Sciatic nerve (tissue), 2 donors: ENCODE measurements at regions not wholly inside any gene's neighbourhood (a gene's known extent, or its start where the extent isn't known, plus 50 kb on each side); places are given as distances from the start of the nearest gene placed in this dataset. TPM values are rescaled to one million over a fixed set of nuclear protein-coding genes. Genes with fewer than 3 reads are reported as not detected.
"Not testable (repeated sequence)": the region's sequence is repeated elsewhere in the genome, so short reads cannot be mapped to it uniquely, and the experiment has no call there.

Experiments
- ATAC-seq: fragments of 200-7000 bp; cut with Tn5 transposase; one replicate; pipeline ENCODE4 v1.9.1; 2020; ENCODE audit warnings: mild to moderate bottlenecking, moderate library complexity
- DNase-seq: peaks from one replicate; pipeline ENCODE4 v3.0.0-alpha.2; 2020; ENCODE audit warnings: low spot score
- intact Hi-C: fragments of 100-400 bp; cut with DNase I; formaldehyde crosslinking; loops from one replicate; pipeline ENCODE4 v1.14.2; 2022
- microRNA-seq: library from miRNA; unstranded; fragments of <30 nt; microRNA quantifications from one replicate; pipeline ENCODE4 v1.2.0, GENCODE V29; 2020
- donor health status: DM: no; HTN: no; CAD: no.
- donor health status: DM: no; HTN: no; CAD: no.

- intact Hi-C loops, ATAC-seq: not testable (repeated sequence)
Measured at GRCh38 chr2:89294335-89294734, 602.9 kb downstream of the RPIA start.

GRCh38 chr2:89296820-89297398 is 605.4 kb downstream of the RPIA start:
- ATAC-seq, intact Hi-C loops, DNase-seq: not testable (repeated sequence)

More at GRCh38 chr2:89294335-89294734, 602.9 kb downstream of the RPIA start:
- DNase-seq = not testable (repeated sequence)

GRCh38 chr2:89299196-89299595 is 607.7 kb downstream of the RPIA start:
- DNase-seq, ATAC-seq, intact Hi-C loops: not testable (repeated sequence)

GRCh38 chr2:89305623-89306022 is 614.1 kb downstream of the RPIA start:
- ATAC-seq, DNase-seq, intact Hi-C loops: not testable (repeated sequence)

- DNase-seq, ATAC-seq, intact Hi-C loops: not testable (repeated sequence)
Measured at GRCh38 chr2:89306869-89307637, 615.6 kb downstream of the RPIA start.

- intact Hi-C loops, ATAC-seq, DNase-seq: not testable (repeated sequence)
Measured at GRCh38 chr2:89318990-89319389, 627.5 kb downstream of the RPIA start.

GRCh38 chr2:89325894-89326293 is 634.4 kb downstream of the RPIA start:
- ATAC-seq, intact Hi-C loops, DNase-seq: not testable (repeated sequence)

GRCh38 chr2:89326455-89326854 is 635.0 kb downstream of the RPIA start:
- intact Hi-C loops, DNase-seq, ATAC-seq: not testable (repeated sequence)

GRCh38 chr2:89328790-89329189 is 637.3 kb downstream of the RPIA start:
- DNase-seq, ATAC-seq, intact Hi-C loops: not testable (repeated sequence)

Small RNA genes lying in the stretch of these regions (microRNA-seq; reads per million reads assigned to microRNA genes)
- not detected for gene MIR4436A
